A673 (cell line): ENCODE measurements at regions not wholly inside any gene's neighbourhood (a gene's known extent, or its start where the extent isn't known, plus 50 kb on each side); places are given as distances from the start of the nearest gene placed in this dataset.

ENCODE experiments used
- BruUV-seq: library from RNA; stranded (reverse); fragments of 400-500 nt; replicated peaks from 2 replicates; lab custom pipeline; 2021; lab: Mats Ljungman, UMichigan
- CTCF ChIA-PET: fragments of 300-600 bp; sonication (Branson Sonifier 250); formaldehyde crosslinking; loops from one replicate; lab custom pipeline; 2022; ENCODE audit warnings: antibody characterized with exemption; lab: Charles Lee
- POLR2A ChIA-PET: fragments of 300-600 bp; sonication (Branson Sonifier 250); formaldehyde crosslinking; loops from one replicate; lab custom pipeline; 2022; ENCODE audit warnings: antibody characterized with exemption; ENCODE audit not compliant: low non-redundant PET; lab: Charles Lee
- DNase-seq: peaks from one replicate; pipeline ENCODE4 v3.0.0-alpha.2; 2015; ENCODE audit warnings: low spot score
- H3K27ac ChIP-seq: fragments of 200-600 bp; sonication (generic); 2 replicates; pipeline ENCODE4 v1.5.1; 2016; ENCODE audit warnings: mixed run types, low read depth, mild to moderate bottlenecking, mixed read lengths, antibody characterized with exemption, low read length; ENCODE audit not compliant: poor library complexity, severe bottlenecking
- H3K27me3 ChIP-seq: fragments of 200-600 bp; sonication (generic); replicated peaks from 2 replicates; pipeline ENCODE4 v1.6.1; 2017; ENCODE audit warnings: mixed run types, low read depth, mild to moderate bottlenecking, mixed read lengths, antibody characterized with exemption, low read length; ENCODE audit not compliant: insufficient read depth, poor library complexity
- H3K36me3 ChIP-seq: fragments of 200-600 bp; sonication (generic); 2 replicates; pipeline ENCODE4 v1.6.1; 2016; ENCODE audit warnings: mixed run types, mild to moderate bottlenecking, mixed read lengths, antibody characterized with exemption, low read length; ENCODE audit not compliant: insufficient read depth, poor library complexity, severe bottlenecking
- H3K4me1 ChIP-seq: fragments of 200-600 bp; sonication (generic); 2 replicates; pipeline ENCODE4 v1.6.1; 2017; ENCODE audit warnings: mixed run types, mild to moderate bottlenecking, mixed read lengths, antibody characterized with exemption, low read length; ENCODE audit not compliant: insufficient read depth, poor library complexity, severe bottlenecking
- H3K4me3 ChIP-seq: fragments of 200-600 bp; sonication (generic); 2 replicates; pipeline ENCODE4 v1.5.1; 2016; ENCODE audit warnings: low read depth, mixed run types, mild to moderate bottlenecking, mixed read lengths, low read length; ENCODE audit not compliant: poor library complexity, severe bottlenecking
- H3K9me3 ChIP-seq: fragments of 200-600 bp; sonication (generic); 2 replicates; pipeline ENCODE4 v1.6.1; 2016; ENCODE audit warnings: mixed run types, low read depth, mild to moderate bottlenecking, mixed read lengths, antibody characterized with exemption, low read length; ENCODE audit not compliant: poor library complexity, severe bottlenecking
- EZH2 ChIP-seq: fragments of 200-600 bp; sonication (generic); IDR thresholded peaks from 2 replicates; pipeline ENCODE4 v1.6.1; 2017; ENCODE audit warnings: borderline replicate concordance, low read depth, mild to moderate bottlenecking, mixed read lengths, antibody characterized with exemption, low read length; ENCODE audit not compliant: poor library complexity, severe bottlenecking
- intact Hi-C: fragments of 100-400 bp; cut with micrococcal nuclease; formaldehyde crosslinking; loops from one replicate; pipeline ENCODE4 v1.10.0; 2022; ENCODE audit not compliant: unreplicated experiment
- TF ChIP-seq, protein P1 (sequence below): fragments of 300-800, 200-600 bp; sonication (generic); conservative IDR thresholded peaks from 2 replicates; pipeline ENCODE4 v1.5.1; 2017; ENCODE audit warnings: low read depth, mild to moderate bottlenecking, antibody characterized with exemption, low read length, moderate library complexity, mixed read lengths

GRCh38 chr9:28656727-28657126, 1083.4 kb upstream of the C9orf72 start:
- H3K4me3 ChIP-seq: no peak overlapping the region
- CTCF ChIA-PET: no interaction called here
- DNase-seq: no peak
- intact Hi-C loops: no loop called here
- POLR2A ChIA-PET: no interaction called here
- no peak for TF ChIP-seq EZH2
- TF ChIP-seq, protein P1, sequence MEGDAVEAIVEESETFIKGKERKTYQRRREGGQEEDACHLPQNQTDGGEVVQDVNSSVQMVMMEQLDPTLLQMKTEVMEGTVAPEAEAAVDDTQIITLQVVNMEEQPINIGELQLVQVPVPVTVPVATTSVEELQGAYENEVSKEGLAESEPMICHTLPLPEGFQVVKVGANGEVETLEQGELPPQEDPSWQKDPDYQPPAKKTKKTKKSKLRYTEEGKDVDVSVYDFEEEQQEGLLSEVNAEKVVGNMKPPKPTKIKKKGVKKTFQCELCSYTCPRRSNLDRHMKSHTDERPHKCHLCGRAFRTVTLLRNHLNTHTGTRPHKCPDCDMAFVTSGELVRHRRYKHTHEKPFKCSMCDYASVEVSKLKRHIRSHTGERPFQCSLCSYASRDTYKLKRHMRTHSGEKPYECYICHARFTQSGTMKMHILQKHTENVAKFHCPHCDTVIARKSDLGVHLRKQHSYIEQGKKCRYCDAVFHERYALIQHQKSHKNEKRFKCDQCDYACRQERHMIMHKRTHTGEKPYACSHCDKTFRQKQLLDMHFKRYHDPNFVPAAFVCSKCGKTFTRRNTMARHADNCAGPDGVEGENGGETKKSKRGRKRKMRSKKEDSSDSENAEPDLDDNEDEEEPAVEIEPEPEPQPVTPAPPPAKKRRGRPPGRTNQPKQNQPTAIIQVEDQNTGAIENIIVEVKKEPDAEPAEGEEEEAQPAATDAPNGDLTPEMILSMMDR: no peak
- no peaks in the 10 kb centered on the region for H3K9me3 ChIP-seq
- no peaks in the 10 kb centered on the region for H3K27me3 ChIP-seq
- BruUV-seq: no TSS peak
- no peaks in the 10 kb centered on the region for H3K36me3 ChIP-seq
- peaks cover 4% of the 10 kb centered on the region for H3K4me1 ChIP-seq
- no peak overlapping the region for H3K27ac ChIP-seq

GRCh38 chr9:28661853-28662252, 1088.6 kb upstream of the C9orf72 start:
- TF ChIP-seq, protein P1: no peak
- TF ChIP-seq EZH2: no peak
- intact Hi-C loops: no loop called here
- Histone ChIP-seq H3K4me3 (no peak overlapping the region), H3K27me3 (no peaks in the 10 kb centered on the region), H3K36me3 (no peaks in the 10 kb centered on the region), H3K27ac (no peak overlapping the region), H3K9me3 (no peaks in the 10 kb centered on the region), H3K4me1 (peaks cover 4% of the 10 kb centered on the region)
- POLR2A ChIA-PET: no interaction called here
- CTCF ChIA-PET: no interaction called here
- no TSS peak for BruUV-seq
- DNase-seq: no peak

DNA sequence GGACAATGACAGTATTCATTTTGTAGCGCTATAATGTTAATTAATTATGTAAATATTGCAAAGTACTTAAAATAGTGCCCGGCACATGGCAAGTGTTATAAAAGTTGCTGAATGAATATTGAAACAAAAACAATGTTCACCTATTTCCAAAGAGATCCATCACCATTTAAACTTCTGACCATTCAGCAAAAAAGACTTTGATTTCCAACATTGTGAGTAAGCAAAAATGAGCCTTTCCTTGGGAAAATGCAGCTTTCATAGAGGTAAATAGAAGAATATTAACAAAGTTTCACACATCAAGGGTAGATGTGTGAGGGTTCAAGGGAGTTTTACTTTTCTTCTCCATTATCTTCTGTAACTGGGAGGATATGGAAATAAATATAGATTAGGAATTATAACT, 1089.4 kb upstream of the C9orf72 start:
- H3K36me3 ChIP-seq: no peaks in the 10 kb centered on the region
- no peak overlapping the region for H3K4me3 ChIP-seq
- H3K4me1 ChIP-seq: peaks cover 4% of the 10 kb centered on the region
- TF ChIP-seq EZH2: no peak
- no peak for DNase-seq
- H3K27ac ChIP-seq: no peak overlapping the region
- ChIA-PET CTCF (no interaction called here), POLR2A (no interaction called here)
- H3K27me3 ChIP-seq: no peaks in the 10 kb centered on the region
- H3K9me3 ChIP-seq: no peaks in the 10 kb centered on the region
- intact Hi-C loops: no loop called here
- no TSS peak for BruUV-seq

GRCh38 chr9:28668158-28668557, 1094.9 kb upstream of the C9orf72 start:
- no peaks in the 10 kb centered on the region for H3K27me3 ChIP-seq
- ChIA-PET POLR2A (no interaction called here), CTCF (no interaction called here)
- TF ChIP-seq EZH2: no peak
- TF ChIP-seq, protein P1: no peak
- no TSS peak for BruUV-seq
- no peaks in the 10 kb centered on the region for H3K36me3 ChIP-seq
- no peaks in the 10 kb centered on the region for H3K9me3 ChIP-seq
- no peak for DNase-seq
- H3K27ac ChIP-seq: no peak overlapping the region
- no peak overlapping the region for H3K4me3 ChIP-seq
- H3K4me1 ChIP-seq: no peaks in the 10 kb centered on the region
- intact Hi-C loops: no loop called here
